SH-SY5Y (cell line): ENCODE measurements at regions not wholly inside any gene's neighbourhood (a gene's known extent, or its start where the extent isn't known, plus 50 kb on each side); places are given as distances from the start of the nearest gene placed in this dataset.

Source experiments
- GATA2 ChIP-seq: IDR thresholded peaks from 2 replicates; pipeline ENCODE4 v1.6.1; 2011; ENCODE audit warnings: mild to moderate bottlenecking, low read depth, low read length
- GATA3 ChIP-seq: IDR thresholded peaks from 2 replicates; pipeline ENCODE4 v1.6.1; 2011; ENCODE audit warnings: low read depth, mild to moderate bottlenecking, low read length, moderate library complexity

DNA sequence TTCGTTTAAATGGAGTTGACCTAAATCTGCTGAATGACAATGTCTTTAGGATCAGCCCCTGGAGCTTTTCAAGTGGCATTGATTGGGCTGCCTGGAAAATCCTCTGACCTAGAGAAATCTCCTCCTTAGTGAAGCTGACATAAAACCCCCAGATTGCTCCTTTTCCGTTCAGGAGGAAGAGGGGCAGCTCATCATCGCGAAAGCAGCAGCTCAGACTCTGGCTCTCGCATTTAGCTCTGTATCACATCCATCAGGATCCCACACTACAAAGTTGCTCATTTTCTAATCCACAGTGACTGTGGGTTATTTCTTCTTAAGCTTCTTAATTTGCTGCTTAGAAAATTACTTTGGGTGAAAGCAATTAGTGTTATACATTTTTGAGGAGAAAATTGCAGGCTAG, 373.7 kb downstream of the ENC1 start:
- TF ChIP-seq GATA2: no peak
- no peak for TF ChIP-seq GATA3
